GM10248 (cell line): ENCODE measurements at regions not wholly inside any gene's neighbourhood (a gene's known extent, or its start where the extent isn't known, plus 50 kb on each side); places are given as distances from the start of the nearest gene placed in this dataset.
"Not testable (repeated sequence)": the region's sequence is repeated elsewhere in the genome, so short reads cannot be mapped to it uniquely, and the experiment has no call there.

Source experiments
- CTCF ChIA-PET: fragments of 300-600 bp; sonication (Branson Sonifier 250); formaldehyde crosslinking; extraction: SDS; loops from one replicate; lab custom pipeline; 2021; ENCODE audit warnings: antibody characterized with exemption; lab: Yijun Ruan, JAX
- POLR2A ChIA-PET: fragments of 350-650 bp; sonication (Branson Sonifier 250); formaldehyde crosslinking; extraction: SDS; loops from one replicate; lab custom pipeline; 2020; ENCODE audit warnings: antibody characterized with exemption; lab: Yijun Ruan, JAX
- DNase-seq: peaks from one replicate; pipeline ENCODE4 v3.0.0; 2012; ENCODE audit errors: extremely low spot score
- TF ChIP-seq, protein P1 (sequence below): IDR thresholded peaks from 2 replicates; pipeline ENCODE4 v1.5.1; 2012; ENCODE audit warnings: mild to moderate bottlenecking, low read depth; ENCODE audit errors: extremely low read depth, missing control alignments, control extremely low read depth

DNA sequence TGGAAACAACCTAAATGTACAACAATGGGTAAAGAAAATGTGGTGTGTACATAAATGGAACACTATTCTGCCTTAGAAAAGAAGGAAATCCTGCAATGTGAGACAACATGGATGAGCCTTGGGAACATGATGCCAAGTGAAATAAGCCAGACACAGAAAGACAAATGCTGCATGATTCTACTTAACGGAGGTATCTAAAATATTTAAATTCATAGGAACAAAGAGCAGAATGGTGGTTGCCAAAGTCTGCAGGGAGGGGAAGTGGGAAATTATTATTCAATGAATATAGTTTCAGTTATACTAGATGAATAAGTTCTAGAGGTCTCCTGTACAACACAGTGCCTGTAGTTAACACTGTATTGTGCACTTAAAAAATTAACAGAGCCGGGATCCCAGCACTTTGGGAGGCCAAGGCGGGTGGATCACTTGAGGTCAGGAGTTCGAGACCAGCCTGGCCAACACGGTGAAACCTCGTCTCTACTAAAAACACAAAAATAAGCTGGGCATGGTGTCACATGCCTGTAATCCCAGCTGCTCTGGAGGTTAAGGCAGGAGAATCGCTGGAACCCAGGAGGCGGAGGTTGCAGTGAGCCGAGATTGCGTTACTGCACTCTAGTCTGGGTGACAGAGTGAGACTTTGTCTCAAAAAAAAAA is 71.4 kb upstream of the SNX9 start:
- DNase-seq = no peak
- ChIA-PET POLR2A (no interaction called here), CTCF (interaction anchor here (0.7 kb wide), 1 partner anchor 121 kb away, joined by 3 read pairs; no protein-coding TSS in a partner anchor)
- TF ChIP-seq, protein P1, sequence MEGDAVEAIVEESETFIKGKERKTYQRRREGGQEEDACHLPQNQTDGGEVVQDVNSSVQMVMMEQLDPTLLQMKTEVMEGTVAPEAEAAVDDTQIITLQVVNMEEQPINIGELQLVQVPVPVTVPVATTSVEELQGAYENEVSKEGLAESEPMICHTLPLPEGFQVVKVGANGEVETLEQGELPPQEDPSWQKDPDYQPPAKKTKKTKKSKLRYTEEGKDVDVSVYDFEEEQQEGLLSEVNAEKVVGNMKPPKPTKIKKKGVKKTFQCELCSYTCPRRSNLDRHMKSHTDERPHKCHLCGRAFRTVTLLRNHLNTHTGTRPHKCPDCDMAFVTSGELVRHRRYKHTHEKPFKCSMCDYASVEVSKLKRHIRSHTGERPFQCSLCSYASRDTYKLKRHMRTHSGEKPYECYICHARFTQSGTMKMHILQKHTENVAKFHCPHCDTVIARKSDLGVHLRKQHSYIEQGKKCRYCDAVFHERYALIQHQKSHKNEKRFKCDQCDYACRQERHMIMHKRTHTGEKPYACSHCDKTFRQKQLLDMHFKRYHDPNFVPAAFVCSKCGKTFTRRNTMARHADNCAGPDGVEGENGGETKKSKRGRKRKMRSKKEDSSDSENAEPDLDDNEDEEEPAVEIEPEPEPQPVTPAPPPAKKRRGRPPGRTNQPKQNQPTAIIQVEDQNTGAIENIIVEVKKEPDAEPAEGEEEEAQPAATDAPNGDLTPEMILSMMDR = no peak

DNA sequence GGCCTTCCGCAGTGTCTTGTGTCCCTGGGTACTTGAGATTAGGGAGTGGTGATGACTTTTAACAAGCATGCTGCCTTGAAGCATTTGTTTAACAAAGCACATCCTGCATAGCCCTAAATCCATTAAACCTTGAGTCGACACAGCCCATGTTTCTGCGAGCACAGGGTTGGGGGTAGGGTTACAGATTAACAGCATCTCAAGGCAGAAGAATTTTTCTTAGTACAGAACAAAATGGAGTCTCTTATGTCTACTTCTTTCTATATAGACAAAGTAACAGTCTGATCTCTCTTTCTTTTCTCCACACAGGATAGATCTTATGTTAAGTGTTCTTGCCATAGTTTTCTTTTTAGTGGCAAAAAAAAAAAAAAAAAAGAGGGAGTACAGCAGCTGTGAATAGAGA is 70.2 kb upstream of the SNX9 start:
- POLR2A ChIA-PET, DNase-seq, CTCF ChIA-PET: not testable (repeated sequence)

DNA sequence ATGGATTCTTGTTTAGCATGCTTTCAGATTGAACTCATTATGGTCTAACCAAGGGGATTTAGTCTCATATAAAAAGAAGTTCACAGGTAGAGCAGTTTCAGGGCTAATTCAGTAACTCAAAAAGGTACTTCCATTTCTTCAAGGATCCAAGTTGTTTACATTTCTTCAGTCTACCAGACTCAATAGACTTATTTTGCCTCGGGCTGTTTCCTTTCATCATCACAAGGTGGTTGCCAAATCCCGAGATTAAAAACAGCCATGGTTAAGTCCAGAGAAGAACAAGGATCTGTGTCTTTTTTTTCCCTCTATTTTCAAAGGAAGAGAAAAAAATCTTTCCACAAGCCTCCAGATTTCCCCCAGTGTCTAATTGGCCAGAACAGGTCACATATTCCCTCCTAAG is 69.8 kb upstream of the SNX9 start:
- ChIA-PET POLR2A (no interaction called here), CTCF (interaction anchor here (1.0 to 3.9 kb wide), 3 partner anchors 194 to 303 kb away, joined by 3 to 31 read pairs (median 4); no protein-coding TSS in a partner anchor)
- TF ChIP-seq, protein P1 = no peak
- no peak for DNase-seq

DNA sequence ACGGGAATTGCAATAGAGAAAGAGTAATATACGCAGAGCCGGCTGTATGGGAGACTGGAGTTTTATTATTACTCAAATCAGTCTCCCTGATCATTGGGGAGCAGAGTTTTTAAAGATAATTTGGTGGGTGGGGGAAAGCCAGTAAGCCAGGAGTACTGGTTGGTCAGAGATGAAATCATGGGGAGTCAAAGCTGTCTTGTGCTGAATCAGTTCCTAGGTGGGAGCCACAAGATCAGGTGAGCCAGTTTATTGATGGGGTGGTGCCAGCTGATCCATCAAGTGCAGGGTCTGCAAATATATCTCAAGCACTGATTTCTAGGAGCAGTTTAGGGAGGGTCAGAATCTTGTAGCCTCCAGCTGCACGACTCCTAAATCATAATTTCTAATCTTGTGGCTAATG is 69.2 kb upstream of the SNX9 start:
- POLR2A ChIA-PET, DNase-seq: not testable (repeated sequence)
- CTCF ChIA-PET = interaction anchor here (1.0 to 3.9 kb wide), 5 partner anchors 58 to 302 kb away, joined by 3 to 31 read pairs (median 4); no protein-coding TSS in a partner anchor

DNA sequence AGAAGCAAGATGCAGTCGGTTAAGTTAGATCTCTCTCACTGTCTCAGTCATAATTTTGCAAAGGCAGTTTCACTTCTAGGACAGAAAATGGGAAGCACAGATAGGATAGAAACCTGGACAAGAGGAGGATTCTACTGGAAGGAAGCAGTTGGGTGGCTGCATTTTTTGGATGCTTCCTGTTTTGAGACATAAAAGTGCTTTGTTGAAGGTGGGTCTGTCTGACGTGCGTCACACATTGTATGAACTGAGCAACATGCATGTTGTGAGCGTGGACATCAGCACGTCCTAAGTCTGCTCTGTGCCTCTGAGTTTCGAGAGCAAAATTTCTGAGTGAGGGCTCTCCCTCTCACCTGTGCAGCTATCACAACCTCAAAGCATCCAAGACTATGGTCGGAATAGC is 68.7 kb upstream of the SNX9 start:
- CTCF ChIA-PET = interaction anchor here (1.0 to 3.9 kb wide), 5 partner anchors 58 to 302 kb away, joined by 3 to 31 read pairs (median 4); no protein-coding TSS in a partner anchor
- POLR2A ChIA-PET = no interaction called here
- TF ChIP-seq, protein P1 = no peak
- no peak for DNase-seq

- TF ChIP-seq, protein P1 = no peak
- ChIA-PET CTCF (interaction anchor here (0.9 to 10.3 kb wide), 11 partner anchors 10 to 271 kb away, joined by 3 to 115 read pairs (median 7); partner anchors contain the start of gene SYNJ2), POLR2A (no interaction called here)
- DNase-seq = no peak
These were observed 67.9 kb upstream of the SNX9 start for GRCh38 chr6:157755032-157755745.

DNA sequence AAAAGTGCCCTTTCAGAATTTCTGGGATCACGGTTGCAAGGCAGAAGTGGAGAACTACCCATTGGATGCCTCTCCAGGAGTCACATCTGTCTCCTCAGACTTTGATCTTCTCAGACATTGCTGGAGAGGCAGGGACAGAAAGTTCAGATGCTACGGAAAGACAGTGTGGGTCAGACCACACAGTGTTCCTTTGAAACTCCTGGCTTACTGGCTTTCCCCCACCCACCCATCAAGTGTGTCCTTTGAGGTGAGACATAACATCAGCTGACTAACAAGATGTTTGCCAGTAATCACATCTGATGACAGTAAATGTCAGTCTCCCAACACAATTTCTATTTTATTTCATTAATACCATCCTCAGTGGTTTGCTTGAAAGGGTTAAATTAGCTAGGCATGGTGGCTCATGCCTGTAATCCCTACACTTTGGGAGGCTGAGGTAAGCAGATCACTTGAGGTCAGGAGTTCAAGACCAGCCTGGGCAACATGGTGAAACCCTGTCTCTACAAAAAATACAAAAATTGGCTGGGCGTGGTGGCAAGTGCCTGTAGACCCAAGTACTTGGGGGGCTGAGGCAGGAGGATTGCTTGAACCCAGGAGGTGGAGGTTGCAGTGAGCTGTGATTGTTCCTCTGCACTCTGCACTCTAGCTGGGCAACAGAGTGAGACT is 67.2 kb upstream of the SNX9 start:
- CTCF ChIA-PET = interaction anchor here (0.8 to 10.3 kb wide), 20 partner anchors 10 to 316 kb away, joined by 3 to 115 read pairs (median 5); partner anchors contain the start of gene SYNJ2
- POLR2A ChIA-PET = no interaction called here
- TF ChIP-seq, protein P1 = no peak
- no peak for DNase-seq
